WI38 (cell line): ENCODE measurements at regions not wholly inside any gene's neighbourhood (a gene's known extent, or its start where the extent isn't known, plus 50 kb on each side); places are given as distances from the start of the nearest gene placed in this dataset.

Experiments
- H3K4me3 ChIP-seq: 2 replicates; pipeline ENCODE4 v1.5.1; 2011; ENCODE audit warnings: low read depth, mild to moderate bottlenecking, control low read depth, low read length
- TF ChIP-seq, protein P1 (sequence below): IDR thresholded peaks from 2 replicates; pipeline ENCODE4 v1.5.1; 2012; ENCODE audit warnings: low read depth, mild to moderate bottlenecking, control low read depth, low read length

DNA sequence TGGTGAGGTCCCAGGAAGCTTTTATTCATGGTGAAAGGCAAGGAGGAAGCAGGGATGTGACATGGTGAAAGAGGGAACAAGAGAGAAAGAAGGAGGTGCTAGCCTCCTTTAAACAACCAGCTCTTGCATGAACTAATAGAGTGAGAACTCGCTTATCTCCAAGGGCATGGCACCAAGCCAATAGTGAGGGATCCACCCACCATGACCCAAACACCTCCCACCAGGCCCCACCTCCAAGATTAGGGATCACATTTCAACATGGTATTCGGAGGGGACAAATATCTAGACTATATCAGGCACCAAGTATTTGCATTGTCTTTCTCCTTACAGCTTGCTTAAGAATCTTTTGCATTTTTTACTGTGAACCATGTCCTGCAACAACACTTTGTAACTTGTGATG is 91.9 kb upstream of the DHRS4 start:
- TF ChIP-seq, protein P1, sequence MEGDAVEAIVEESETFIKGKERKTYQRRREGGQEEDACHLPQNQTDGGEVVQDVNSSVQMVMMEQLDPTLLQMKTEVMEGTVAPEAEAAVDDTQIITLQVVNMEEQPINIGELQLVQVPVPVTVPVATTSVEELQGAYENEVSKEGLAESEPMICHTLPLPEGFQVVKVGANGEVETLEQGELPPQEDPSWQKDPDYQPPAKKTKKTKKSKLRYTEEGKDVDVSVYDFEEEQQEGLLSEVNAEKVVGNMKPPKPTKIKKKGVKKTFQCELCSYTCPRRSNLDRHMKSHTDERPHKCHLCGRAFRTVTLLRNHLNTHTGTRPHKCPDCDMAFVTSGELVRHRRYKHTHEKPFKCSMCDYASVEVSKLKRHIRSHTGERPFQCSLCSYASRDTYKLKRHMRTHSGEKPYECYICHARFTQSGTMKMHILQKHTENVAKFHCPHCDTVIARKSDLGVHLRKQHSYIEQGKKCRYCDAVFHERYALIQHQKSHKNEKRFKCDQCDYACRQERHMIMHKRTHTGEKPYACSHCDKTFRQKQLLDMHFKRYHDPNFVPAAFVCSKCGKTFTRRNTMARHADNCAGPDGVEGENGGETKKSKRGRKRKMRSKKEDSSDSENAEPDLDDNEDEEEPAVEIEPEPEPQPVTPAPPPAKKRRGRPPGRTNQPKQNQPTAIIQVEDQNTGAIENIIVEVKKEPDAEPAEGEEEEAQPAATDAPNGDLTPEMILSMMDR: no peak
- no peak overlapping the region for H3K4me3 ChIP-seq

DNA sequence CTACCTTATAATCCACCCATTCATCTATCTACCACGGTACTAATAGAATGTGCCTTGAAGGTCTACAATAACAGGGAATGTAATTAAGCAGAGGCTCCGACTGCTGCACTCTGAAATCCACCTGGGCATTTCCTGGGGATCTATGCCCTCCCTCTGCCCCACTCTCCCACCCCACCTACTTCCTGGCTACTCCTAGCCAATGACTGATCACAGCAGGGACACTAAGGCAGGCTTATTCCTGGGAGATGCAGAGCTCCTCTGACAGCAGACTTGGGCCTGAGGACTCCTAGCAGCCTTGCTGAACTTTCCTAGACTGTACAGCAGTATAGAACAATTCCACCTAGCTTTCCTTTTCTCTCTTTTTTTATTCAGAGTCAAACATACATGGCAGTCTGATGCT is 91.1 kb upstream of the DHRS4 start:
- TF ChIP-seq, protein P1: no peak
- H3K4me3 ChIP-seq: no peak overlapping the region

DNA sequence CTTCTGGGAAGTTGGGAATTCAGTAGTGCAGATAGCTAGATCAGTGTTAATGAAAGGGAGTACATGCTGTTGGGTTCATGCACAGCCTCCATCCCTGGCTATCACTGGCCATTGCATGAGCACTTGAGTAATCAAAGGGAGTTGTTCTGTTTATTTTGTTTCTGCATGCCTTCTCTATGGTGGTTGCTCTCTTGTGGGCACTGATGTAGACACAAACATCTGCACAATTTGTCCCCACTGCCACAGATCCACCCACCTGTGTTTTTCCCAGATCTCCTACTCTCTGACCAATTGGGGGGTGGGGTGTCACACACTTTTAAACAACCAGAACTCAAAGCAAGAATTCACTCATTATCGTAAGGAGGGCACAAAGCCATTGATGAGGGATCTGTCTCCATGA is 89.7 kb upstream of the DHRS4 start:
- no peak overlapping the region for H3K4me3 ChIP-seq
- TF ChIP-seq, protein P1: no peak

DNA sequence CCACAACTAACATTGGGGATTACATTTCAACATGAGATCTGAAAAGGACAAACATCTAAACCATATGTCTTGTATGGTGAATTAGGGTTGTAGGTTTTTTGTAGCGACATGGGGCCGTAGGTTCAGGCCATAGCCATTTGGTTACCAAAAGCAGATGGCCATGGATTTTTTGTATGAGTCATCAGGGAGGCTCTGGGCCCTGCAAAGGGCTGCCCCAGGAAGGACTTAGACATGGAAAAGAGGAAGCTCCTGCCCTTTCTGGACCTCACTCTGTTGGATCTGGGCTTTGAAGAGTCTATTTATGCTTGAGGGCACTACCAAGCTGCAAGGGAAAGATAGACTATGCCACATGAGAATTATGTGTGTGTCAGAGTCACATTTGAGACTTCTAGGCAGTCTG is 89.3 kb upstream of the DHRS4 start:
- TF ChIP-seq, protein P1: no peak
- no peak overlapping the region for H3K4me3 ChIP-seq

DNA sequence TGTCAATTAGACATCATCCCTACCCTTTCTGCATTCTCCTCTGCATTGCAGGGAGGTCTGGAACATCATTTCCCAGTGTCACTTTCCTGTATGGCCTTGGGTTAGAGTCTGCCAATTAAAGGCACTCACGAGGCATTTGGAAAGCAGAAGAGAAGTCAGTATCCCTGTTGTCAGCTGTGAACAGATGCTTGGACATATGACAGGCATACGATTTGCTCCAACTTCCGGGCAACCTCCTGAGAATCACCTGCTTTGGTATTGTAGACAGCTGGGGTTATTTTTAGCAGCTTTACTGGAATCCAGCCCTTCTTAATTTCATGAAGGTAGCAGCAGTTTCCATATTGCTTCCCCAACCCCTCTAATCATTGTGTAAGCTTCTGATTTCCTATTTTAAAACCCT is 88.7 kb upstream of the DHRS4 start:
- TF ChIP-seq, protein P1: no peak
- no peak overlapping the region for H3K4me3 ChIP-seq

DNA sequence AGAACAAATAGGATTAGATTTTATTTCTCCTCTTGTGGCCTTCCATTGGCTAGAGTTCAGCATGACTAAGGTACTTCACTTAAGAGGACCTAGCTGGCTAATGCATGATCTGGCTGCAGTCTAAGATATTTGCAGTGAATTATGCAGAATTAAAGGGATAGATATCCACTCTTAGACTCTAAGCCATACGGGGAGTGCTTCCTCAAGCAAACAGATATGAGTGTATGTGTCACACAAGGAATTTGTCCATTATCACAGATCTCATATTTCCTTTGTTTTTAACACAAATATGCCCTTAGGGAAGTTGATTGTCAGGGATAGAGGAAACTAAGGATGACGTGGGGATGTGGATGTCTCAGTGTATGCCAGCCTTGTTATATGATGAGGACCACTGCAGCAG is 88.1 kb upstream of the DHRS4 start:
- no peak overlapping the region for H3K4me3 ChIP-seq
- TF ChIP-seq, protein P1: no peak

DNA sequence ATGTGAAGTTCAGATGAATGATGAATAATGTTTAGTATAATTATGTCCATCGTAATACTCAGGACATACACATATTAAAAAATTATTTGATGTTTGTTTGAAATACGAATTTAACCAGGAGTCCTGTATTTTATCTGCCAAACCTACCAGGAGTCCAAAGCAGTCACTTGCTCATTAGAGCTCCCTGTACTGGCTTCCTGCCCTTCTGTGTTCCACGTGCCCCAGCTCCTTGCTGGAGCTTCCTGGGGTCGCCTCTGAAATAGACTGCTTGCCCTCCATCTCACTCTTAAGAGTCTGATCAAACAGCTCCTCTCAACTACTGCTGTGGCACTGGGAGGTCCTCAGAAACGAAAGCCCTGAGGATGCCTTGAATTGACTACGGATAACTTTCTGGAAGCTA is 87.3 kb upstream of the DHRS4 start:
- no peak overlapping the region for H3K4me3 ChIP-seq
- TF ChIP-seq, protein P1: no peak
